CD4-positive, alpha-beta T cell (primary cell): ENCODE measurements at regions not wholly inside any gene's neighbourhood (a gene's known extent, or its start where the extent isn't known, plus 50 kb on each side); places are given as distances from the start of the nearest gene placed in this dataset.

Experiments used
- ATAC-seq: fragments of 200-7000 bp; cut with Tn5 transposase; one replicate; pipeline ENCODE4 v1.10.0; 2022; ENCODE audit warnings: mild to moderate bottlenecking; ENCODE audit not compliant: poor library complexity
- CTCF ChIA-PET: fragments of 350-600 bp; sonication (Branson Sonifier 250); formaldehyde crosslinking; loops from one replicate; lab custom pipeline; 2021; ENCODE audit warnings: antibody characterized with exemption, inconsistent platforms; lab: Charles Lee
- POLR2A ChIA-PET: fragments of 350-600 bp; sonication (Branson Sonifier 250); formaldehyde crosslinking; loops from one replicate; lab custom pipeline; 2021; ENCODE audit warnings: antibody characterized with exemption, inconsistent platforms; lab: Charles Lee
- DNase-seq, 14 experiments: peaks; one replicate each; pipeline ENCODE4 v3.0.0-alpha.2; 2013 to 2020; ENCODE audit warnings: mixed read lengths in 2 of 14
- H3K27ac ChIP-seq, 2 donors: one replicate each; pipeline versions ENCODE4 v1.5.1 to v1.7.0; 2013; ENCODE audit warnings: low read length in 2 of 2, low read depth in 1 of 2, mild to moderate bottlenecking in 1 of 2
- H3K27me3 ChIP-seq, 2 experiments: 1 replicate in 1 of 2; 2 replicates in 1 of 2; pipeline versions ENCODE4 v1.6.1 to v1.7.0; 2013; ENCODE audit warnings: low read length in 2 of 2, control low read depth in 1 of 2, mild to moderate bottlenecking in 1 of 2, moderate library complexity in 1 of 2; ENCODE audit not compliant: insufficient read depth in 2 of 2, control insufficient read depth in 1 of 2
- H3K36me3 ChIP-seq: one replicate; pipeline ENCODE4 v1.6.1; 2013; ENCODE audit warnings: low read length, control low read depth; ENCODE audit not compliant: insufficient read depth
- H3K4me1 ChIP-seq: one replicate; pipeline ENCODE4 v1.6.1; 2013; ENCODE audit warnings: low read length, control low read depth; ENCODE audit not compliant: insufficient read depth
- H3K4me3 ChIP-seq: one replicate; pipeline ENCODE4 v1.5.1; 2013; ENCODE audit warnings: mild to moderate bottlenecking, low read length, moderate library complexity
- H3K9me3 ChIP-seq, 2 experiments: 1 replicate in 1 of 2; 2 replicates in 1 of 2; pipeline versions ENCODE4 v1.6.1 to v1.7.0; 2013; ENCODE audit warnings: low read length in 2 of 2, mild to moderate bottlenecking in 2 of 2, control low read depth in 1 of 2, moderate library complexity in 1 of 2; ENCODE audit not compliant: control insufficient read depth in 1 of 2, insufficient read depth in 1 of 2
- H3K27ac Mint-ChIP-seq: one replicate; pipeline ENCODE4 v1.8.0; 2020; ENCODE audit warnings: mixed read lengths
- H3K27me3 Mint-ChIP-seq: one replicate; pipeline ENCODE4 v1.8.0; 2021; ENCODE audit warnings: mixed read lengths
- H3K36me3 Mint-ChIP-seq: one replicate; pipeline ENCODE4 v1.8.0; 2021; ENCODE audit warnings: low read depth, mixed read lengths
- H3K4me1 Mint-ChIP-seq: one replicate; pipeline ENCODE4 v1.8.0; 2021; ENCODE audit warnings: low read depth, mixed read lengths
- H3K4me3 Mint-ChIP-seq: one replicate; pipeline ENCODE4 v1.8.0; 2020; ENCODE audit warnings: mild to moderate bottlenecking, mixed read lengths
- H3K9me3 Mint-ChIP-seq: one replicate; pipeline ENCODE4 v1.8.0; 2020; ENCODE audit warnings: mixed read lengths
- CTCF ChIP-seq: fragments of 200-600 bp; IDR thresholded peaks from one replicate; pipeline ENCODE4 v1.8.0; 2022; ENCODE audit warnings: antibody characterized with exemption, mild to moderate bottlenecking
- intact Hi-C, 2 experiments: fragments of 100-400 bp; cut with DNase I in 1 of 2; cut with micrococcal nuclease in 1 of 2; formaldehyde crosslinking; loops; one replicate each; pipeline versions ENCODE4 v1.15.1 to v1.9.0; 2023 to 2025; cut with DNase I, micrococcal nuclease

GRCh38 chr21:28712411-28712810, 280.3 kb downstream of the LTN1 start:
- H3K27me3 Mint-ChIP-seq: no peaks in the 10 kb centered on the region
- DNase-seq: no peak
- peaks cover 18% of the 10 kb centered on the region for H3K36me3 Mint-ChIP-seq
- H3K9me3 Mint-ChIP-seq: peaks cover 2% of the 10 kb centered on the region
- H3K4me3 Mint-ChIP-seq: no peak overlapping the region
- Histone ChIP-seq H3K4me3 (no peak overlapping the region), H3K9me3 (no peaks in the 10 kb centered on the region), H3K27me3 (no peaks in the 10 kb centered on the region), H3K4me1 (no peaks in the 10 kb centered on the region), H3K36me3 (no peaks in the 10 kb centered on the region), H3K27ac (no peak overlapping the region)
- intact Hi-C loops: no loop called here
- no peak for TF ChIP-seq CTCF
- POLR2A ChIA-PET: no interaction called here
- ATAC-seq: no peak
- H3K4me1 Mint-ChIP-seq: no peaks in the 10 kb centered on the region
- no peak overlapping the region for H3K27ac Mint-ChIP-seq
- CTCF ChIA-PET: no interaction called here

GRCh38 chr21:28705616-28706015, 287.1 kb downstream of the LTN1 start:
- H3K4me1 Mint-ChIP-seq: no peaks in the 10 kb centered on the region

GRCh38 chr21:28704746-28705145, 287.9 kb downstream of the LTN1 start:
- ChIA-PET POLR2A (no interaction called here), CTCF (no interaction called here)

More at GRCh38 chr21:28705616-28706015, 287.1 kb downstream of the LTN1 start:
- Histone ChIP-seq H3K36me3 (no peaks in the 10 kb centered on the region), H3K4me3 (no peak overlapping the region), H3K4me1 (no peaks in the 10 kb centered on the region), H3K27ac (no peak overlapping the region), H3K9me3 (no peaks in the 10 kb centered on the region), H3K27me3 (no peaks in the 10 kb centered on the region)
- Mint-ChIP-seq H3K27me3 (no peaks in the 10 kb centered on the region), H3K27ac (no peak overlapping the region), H3K4me3 (no peak overlapping the region), H3K36me3 (peaks cover 23% of the 10 kb centered on the region), H3K9me3 (peaks cover 11% of the 10 kb centered on the region)
- no peak for ATAC-seq
- no peak for DNase-seq
- POLR2A ChIA-PET: interaction anchor here (1.0 kb wide), 1 partner anchor 11 kb away, joined by 3 read pairs; no protein-coding TSS in a partner anchor
- no peak for TF ChIP-seq CTCF
- CTCF ChIA-PET: no interaction called here
- intact Hi-C loops: no loop called here

More at GRCh38 chr21:28704746-28705145, 287.9 kb downstream of the LTN1 start:
- H3K27me3 Mint-ChIP-seq: no peaks in the 10 kb centered on the region
- no peak overlapping the region for H3K27ac ChIP-seq
- no peak overlapping the region for H3K27ac Mint-ChIP-seq
- peaks cover 11% of the 10 kb centered on the region for H3K9me3 Mint-ChIP-seq
- H3K4me1 Mint-ChIP-seq: no peaks in the 10 kb centered on the region
- no peak for ATAC-seq
- H3K27me3 ChIP-seq: no peaks in the 10 kb centered on the region
- intact Hi-C loops: no loop called here
- no peak overlapping the region for H3K4me3 Mint-ChIP-seq
- H3K4me1 ChIP-seq: no peaks in the 10 kb centered on the region
- H3K4me3 ChIP-seq: no peak overlapping the region
- TF ChIP-seq CTCF: no peak
- no peaks in the 10 kb centered on the region for H3K9me3 ChIP-seq
- peaks cover 19% of the 10 kb centered on the region for H3K36me3 Mint-ChIP-seq
- no peaks in the 10 kb centered on the region for H3K36me3 ChIP-seq
- DNase-seq: no peak
